IMR-90 (cell line): ENCODE measurements at regions not wholly inside any gene's neighbourhood (a gene's known extent, or its start where the extent isn't known, plus 50 kb on each side); places are given as distances from the start of the nearest gene placed in this dataset.

ENCODE experiments used
- ATAC-seq: fragments of 200-7000 bp; cut with Tn5 transposase; 2 replicates; pipeline ENCODE4 v1.9.1; 2020; ENCODE audit warnings: low read depth, mild to moderate bottlenecking, moderate library complexity
- BruUV-seq: library from RNA; stranded (reverse); fragments of 400-500 nt; replicated peaks from 2 replicates; lab custom pipeline; 2021; lab: Mats Ljungman, UMichigan
- CTCF ChIA-PET: fragments of 300-600 bp; formaldehyde crosslinking; extraction: SDS; loops from one replicate; lab custom pipeline; 2021; ENCODE audit warnings: antibody characterized with exemption; lab: Yijun Ruan, JAX
- POLR2A ChIA-PET: fragments of 300-600 bp; sonication (Branson Sonifier 250); formaldehyde crosslinking; loops from one replicate; lab custom pipeline; 2022; ENCODE audit warnings: antibody characterized with exemption; ENCODE audit not compliant: unreplicated experiment; lab: Charles Lee
- DNase-seq: peaks from one replicate; pipeline ENCODE4 v3.0.0; 2013
- H2AFZ ChIP-seq: replicated peaks from 2 replicates; pipeline ENCODE3; 2013; ENCODE audit warnings: low read length, mild to moderate bottlenecking; ENCODE audit not compliant: poor library complexity
- H2AK5ac ChIP-seq: 2 replicates; pipeline ENCODE4 v1.6.1; 2013; ENCODE audit warnings: low read depth, low read length, inconsistent platforms
- H2AK9ac ChIP-seq: replicated peaks from 2 replicates; pipeline ENCODE3; 2013; ENCODE audit warnings: mild to moderate bottlenecking, low read depth, low read length, moderate library complexity; ENCODE audit not compliant: poor library complexity
- H2BK120ac ChIP-seq: 2 replicates; pipeline ENCODE4 v1.6.1; 2013; ENCODE audit warnings: low read depth, low read length, inconsistent platforms
- H2BK15ac ChIP-seq: 3 replicates; pipeline ENCODE4 v1.6.1; 2013; ENCODE audit warnings: low read depth, low read length, inconsistent platforms
- H2BK20ac ChIP-seq: 2 replicates; pipeline ENCODE4 v1.6.1; 2013; ENCODE audit warnings: low read depth, mild to moderate bottlenecking, inconsistent platforms, low read length, moderate library complexity
- H2BK5ac ChIP-seq: 2 replicates; pipeline ENCODE4 v1.6.1; 2013; ENCODE audit warnings: mild to moderate bottlenecking, low read depth, low read length, inconsistent platforms; ENCODE audit not compliant: poor library complexity, severe bottlenecking
- H3K14ac ChIP-seq: replicated peaks from 2 replicates; pipeline ENCODE4 v1.6.1; 2013; ENCODE audit warnings: low read depth, low read length, inconsistent platforms
- H3K18ac ChIP-seq: 2 replicates; pipeline ENCODE4 v1.6.1; 2013; ENCODE audit warnings: low read depth, low read length, control low read depth
- H3K23ac ChIP-seq: 2 replicates; pipeline ENCODE4 v1.6.1; 2013; ENCODE audit warnings: low read depth, low read length, inconsistent platforms
- H3K27ac ChIP-seq: 2 replicates; pipeline ENCODE4 v1.5.1; 2013; ENCODE audit warnings: mild to moderate bottlenecking, control low read depth, low read length; ENCODE audit not compliant: insufficient read depth
- H3K27me3 ChIP-seq: 2 replicates; pipeline ENCODE4 v1.6.1; 2013; ENCODE audit warnings: low read length; ENCODE audit not compliant: control insufficient read depth, insufficient read depth
- H3K36me3 ChIP-seq: 2 replicates; pipeline ENCODE4 v1.6.1; 2013; ENCODE audit warnings: low read length, mixed read lengths; ENCODE audit not compliant: control insufficient read depth, insufficient read depth
- H3K4ac ChIP-seq: 2 replicates; pipeline ENCODE4 v1.6.1; 2013; ENCODE audit warnings: low read depth, low read length, inconsistent platforms
- H3K4me1 ChIP-seq: 2 replicates; pipeline ENCODE4 v1.6.1; 2013; ENCODE audit warnings: low read length, mixed read lengths; ENCODE audit not compliant: control insufficient read depth, insufficient read depth
- H3K4me2 ChIP-seq: 2 replicates; pipeline ENCODE4 v1.6.1; 2013; ENCODE audit warnings: low read depth, mild to moderate bottlenecking, control low read depth, low read length, moderate library complexity
- H3K4me3 ChIP-seq: 2 replicates; pipeline ENCODE4 v1.5.1; 2013; ENCODE audit warnings: low read depth, mild to moderate bottlenecking, control low read depth, low read length, moderate library complexity; ENCODE audit not compliant: insufficient read depth
- H3K56ac ChIP-seq: 2 replicates; pipeline ENCODE4 v1.6.1; 2013; ENCODE audit warnings: low read length, inconsistent platforms; ENCODE audit not compliant: insufficient read depth; ENCODE audit errors: extremely low read depth
- H3K79me1 ChIP-seq, 2 experiments: 2 replicates each; pipeline ENCODE4 v1.6.1; 2013; ENCODE audit warnings: low read length in 2 of 2, inconsistent platforms in 1 of 2, low read depth in 1 of 2
- H3K9ac ChIP-seq: 2 replicates; pipeline ENCODE4 v1.6.1; 2013; ENCODE audit warnings: low read depth, low read length, control low read depth
- H3K9me1 ChIP-seq: 2 replicates; pipeline ENCODE4 v1.6.1; 2013; ENCODE audit warnings: low read length, inconsistent platforms; ENCODE audit not compliant: insufficient read depth
- H3K9me3 ChIP-seq: 2 replicates; pipeline ENCODE4 v1.6.1; 2013; ENCODE audit warnings: low read length; ENCODE audit not compliant: control insufficient read depth, insufficient read depth
- H4K20me1 ChIP-seq: 2 replicates; pipeline ENCODE4 v1.6.1; 2013; ENCODE audit warnings: low read length, inconsistent platforms; ENCODE audit not compliant: insufficient read depth
- H4K5ac ChIP-seq: 2 replicates; pipeline ENCODE4 v1.6.1; 2013; ENCODE audit warnings: mild to moderate bottlenecking, low read depth, low read length, control low read depth
- H4K8ac ChIP-seq, 2 experiments: 2 replicates each; pipeline ENCODE4 v1.6.1; 2013; ENCODE audit warnings: low read depth in 2 of 2, low read length in 2 of 2, control low read depth in 1 of 2, inconsistent platforms in 1 of 2
- H4K91ac ChIP-seq: 2 replicates; pipeline ENCODE4 v1.6.1; 2013; ENCODE audit warnings: low read depth, low read length, inconsistent platforms; ENCODE audit not compliant: insufficient read depth
- CEBPB ChIP-seq: IDR thresholded peaks from 2 replicates; pipeline ENCODE4 v1.6.1; 2012; ENCODE audit warnings: low read depth, low read length, improper control_type of control experiment
- CHD1 ChIP-seq: IDR thresholded peaks from 2 replicates; pipeline ENCODE4 v1.6.1; 2012; ENCODE audit warnings: low read depth, low read length, improper control_type of control experiment
- FOS ChIP-seq: fragments of 150-350 bp; IDR thresholded peaks from 2 replicates; pipeline ENCODE4 v1.6.1; 2016; ENCODE audit warnings: low read depth, low read length
- MAFK ChIP-seq: IDR thresholded peaks from 2 replicates; pipeline ENCODE4 v1.6.1; 2012; ENCODE audit warnings: low read depth, low read length, improper control_type of control experiment
- MAZ ChIP-seq: IDR thresholded peaks from 2 replicates; pipeline ENCODE4 v1.6.1; 2012; ENCODE audit warnings: low read depth, mild to moderate bottlenecking, low read length, improper control_type of control experiment, moderate library complexity, borderline replicate concordance
- MXI1 ChIP-seq: IDR thresholded peaks from 2 replicates; pipeline ENCODE4 v1.6.1; 2012; ENCODE audit warnings: low read depth, mild to moderate bottlenecking, low read length, moderate library complexity, borderline replicate concordance
- NFE2L2 ChIP-seq: fragments of 150-350 bp; IDR thresholded peaks from 2 replicates; pipeline ENCODE4 v1.6.1; 2016; ENCODE audit warnings: low read depth, mild to moderate bottlenecking, low read length
- RAD21 ChIP-seq: IDR thresholded peaks from 2 replicates; pipeline ENCODE4 v1.6.1; 2012; ENCODE audit warnings: low read length, improper control_type of control experiment
- RCOR1 ChIP-seq: IDR thresholded peaks from 2 replicates; pipeline ENCODE4 v1.6.1; 2012; ENCODE audit warnings: mild to moderate bottlenecking, low read length, improper control_type of control experiment; ENCODE audit not compliant: insufficient replicate concordance
- RFX5 ChIP-seq: IDR thresholded peaks from 2 replicates; pipeline ENCODE4 v1.8.0; 2012; ENCODE audit warnings: low read depth, mild to moderate bottlenecking, low read length, moderate library complexity
- SMC3 ChIP-seq: fragments of 150-350 bp; IDR thresholded peaks from 2 replicates; pipeline ENCODE4 v1.6.1; 2016; ENCODE audit warnings: low read depth, mild to moderate bottlenecking, antibody characterized with exemption, low read length, moderate library complexity
- WGBS, 2 experiments: methylation state at CpG; one replicate each; pipeline versions ENCODE4 v1.1.5 to v1.1.7; 2013; ENCODE audit warnings: missing lambda C conversion rate in 2 of 2; ENCODE audit not compliant: insufficient read length in 1 of 2; ENCODE audit errors: extremely low coverage in 2 of 2; 5-methylcytosine and 5-hydroxymethylcytosine counted together
- dilution Hi-C: fragments of 300-500 bp; cut with HindIII; formaldehyde crosslinking; loops from one replicate; pipeline ENCODE4 v1.14.3; 2018; ENCODE audit warnings: low sequenced_read_pairs; ENCODE audit not compliant: unreplicated experiment
- in situ Hi-C: fragments of 300-500 bp; cut with MboI; formaldehyde crosslinking; loops from 3 replicates; pipeline ENCODE4 v1.14.3; 2019; ENCODE audit warnings: low sequenced_read_pairs, inconsistent platforms, mixed read lengths
- intact Hi-C: fragments of 100-400 bp; cut with micrococcal nuclease; formaldehyde crosslinking; loops from 2 replicates; pipeline ENCODE4 v1.10.0; 2022
- TF ChIP-seq, protein P1 (sequence below): fragments of 150-350 bp; IDR thresholded peaks from 2 replicates; pipeline ENCODE4 v1.6.1; 2017; ENCODE audit warnings: mild to moderate bottlenecking, antibody characterized with exemption, low read length, low read depth

- H4K91ac ChIP-seq: no peak overlapping the region
- H2BK15ac ChIP-seq: no peak overlapping the region
- intact Hi-C loops (no loop called here), in situ Hi-C loops (no loop called here), dilution Hi-C loops (no loop called here)
- no peak overlapping the region for H3K56ac ChIP-seq
- WGBS, 2 experiments: no CpG with 5 or more reads among the region's 1 CpG
- no peaks in the 10 kb centered on the region for H4K20me1 ChIP-seq
- no peak overlapping the region for H4K8ac ChIP-seq
- no peak overlapping the region for H4K5ac ChIP-seq
- no peaks in the 10 kb centered on the region for H3K27me3 ChIP-seq
- no peak overlapping the region for H3K4me3 ChIP-seq
- no peak overlapping the region for H2AK5ac ChIP-seq
- no peak overlapping the region for H3K27ac ChIP-seq
- no peaks in the 10 kb centered on the region for H3K36me3 ChIP-seq
- H3K9ac ChIP-seq: no peak overlapping the region
- H2BK5ac ChIP-seq: no peak overlapping the region
- H3K18ac ChIP-seq: no peak overlapping the region
- DNase-seq: no peak
- H3K14ac ChIP-seq: no peak overlapping the region
- H2BK20ac ChIP-seq: no peak overlapping the region
- H3K23ac ChIP-seq: no peak overlapping the region
- H2AK9ac ChIP-seq: no peak overlapping the region
- H3K79me1 ChIP-seq: no peaks in the 10 kb centered on the region
- ChIA-PET POLR2A (no interaction called here), CTCF (no interaction called here)
- H2BK120ac ChIP-seq: no peak overlapping the region
- H3K4me1 ChIP-seq: 0 out of 2 replicates have a peak, but pooled peaks cover 3% of the 10 kb centered on the region
- H3K9me1 ChIP-seq: peaks cover 4% of the 10 kb centered on the region
- H3K4ac ChIP-seq: no peak overlapping the region
- ATAC-seq: no peak
- no peak overlapping the region for H2AFZ ChIP-seq
- H3K9me3 ChIP-seq: no peaks in the 10 kb centered on the region
- H3K4me2 ChIP-seq: no peak overlapping the region
- TF ChIP-seq FOS (no peak), CEBPB (no peak), RCOR1 (no peak), NFE2L2 (no peak), MAZ (no peak), MXI1 (no peak), MAFK (no peak), SMC3 (no peak), RFX5 (no peak), RAD21 (no peak), CHD1 (no peak)
- TF ChIP-seq, protein P1, sequence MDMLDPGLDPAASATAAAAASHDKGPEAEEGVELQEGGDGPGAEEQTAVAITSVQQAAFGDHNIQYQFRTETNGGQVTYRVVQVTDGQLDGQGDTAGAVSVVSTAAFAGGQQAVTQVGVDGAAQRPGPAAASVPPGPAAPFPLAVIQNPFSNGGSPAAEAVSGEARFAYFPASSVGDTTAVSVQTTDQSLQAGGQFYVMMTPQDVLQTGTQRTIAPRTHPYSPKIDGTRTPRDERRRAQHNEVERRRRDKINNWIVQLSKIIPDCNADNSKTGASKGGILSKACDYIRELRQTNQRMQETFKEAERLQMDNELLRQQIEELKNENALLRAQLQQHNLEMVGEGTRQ: no peak
- no TSS peak for BruUV-seq
Measured at GRCh38 chr6:121830736-121831135, 395.3 kb downstream of the GJA1 start.
